GM18511 (cell line): ENCODE measurements at regions not wholly inside any gene's neighbourhood (a gene's known extent, or its start where the extent isn't known, plus 50 kb on each side); places are given as distances from the start of the nearest gene placed in this dataset.
A peak's percentile ranks its signal among the peaks of the same experiment; 100 is the strongest.
"Not testable (repeated sequence)": the region's sequence is repeated elsewhere in the genome, so short reads cannot be mapped to it uniquely, and the experiment has no call there.

Experiments
- ATAC-seq: cut with Tn5 transposase; IDR thresholded peaks from one replicate; pipeline ENCODE4 v1.9.1; 2021; ENCODE audit warnings: mild to moderate bottlenecking, moderate library complexity; ENCODE audit not compliant: unreplicated experiment

DNA sequence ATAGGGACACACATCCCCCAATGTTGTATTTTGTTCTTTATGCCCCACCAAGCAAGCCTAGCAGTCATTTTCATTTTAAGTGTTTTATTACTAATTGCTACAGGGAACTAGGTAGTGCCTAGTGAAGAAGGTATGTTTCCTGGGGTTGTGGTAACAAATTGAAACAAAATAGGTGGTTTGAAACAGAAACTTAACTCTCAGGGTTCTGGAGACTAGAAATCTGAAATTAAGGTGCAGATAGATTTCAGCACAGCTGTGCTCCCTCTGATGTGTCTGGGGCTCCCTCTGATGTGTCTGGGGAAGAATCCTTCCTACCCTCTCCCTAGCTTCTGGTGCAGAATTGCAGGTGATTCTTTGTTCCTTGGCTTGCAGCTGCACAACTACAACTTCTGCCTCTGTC is 390.1 kb downstream of the ZFHX3 start:
- ATAC-seq = peak; percentile 90

DNA sequence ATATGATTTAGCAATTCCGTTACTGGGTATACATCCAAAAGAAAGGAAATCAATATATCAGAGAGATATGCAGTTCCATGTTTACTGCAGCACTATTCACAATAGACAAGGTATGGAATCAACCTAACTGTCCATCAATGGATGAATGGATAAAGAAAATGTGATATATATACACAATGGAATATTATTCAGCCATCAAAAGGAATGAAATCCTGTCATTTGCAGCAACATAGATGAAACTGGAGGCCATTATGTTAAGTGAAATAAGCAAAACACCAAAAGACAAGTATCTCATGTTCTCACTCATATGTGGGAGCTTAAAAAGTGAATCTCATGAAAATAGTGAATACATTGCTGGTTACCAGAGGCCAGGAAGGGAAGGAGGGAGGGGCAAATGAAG is 390.8 kb downstream of the ZFHX3 start:
- ATAC-seq = no peak

DNA sequence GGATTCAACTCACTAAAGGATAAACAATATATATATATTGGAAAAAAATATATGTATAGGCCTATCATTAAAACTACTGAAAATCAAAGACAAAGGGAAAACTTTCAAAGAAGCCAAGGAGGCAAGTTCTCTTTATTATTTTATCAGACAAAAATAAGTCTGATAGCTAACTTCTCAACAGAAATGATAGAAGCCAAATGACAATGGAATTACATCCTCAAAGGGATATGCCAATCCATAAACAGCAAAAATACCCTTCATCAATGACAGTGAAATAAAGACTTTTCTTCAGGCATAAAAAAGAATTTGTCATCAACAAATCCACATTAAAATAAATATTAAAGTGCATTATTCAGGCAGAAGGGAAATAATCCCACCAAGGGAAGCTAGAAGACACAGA is 393.4 kb downstream of the ZFHX3 start:
- no peak for ATAC-seq

DNA sequence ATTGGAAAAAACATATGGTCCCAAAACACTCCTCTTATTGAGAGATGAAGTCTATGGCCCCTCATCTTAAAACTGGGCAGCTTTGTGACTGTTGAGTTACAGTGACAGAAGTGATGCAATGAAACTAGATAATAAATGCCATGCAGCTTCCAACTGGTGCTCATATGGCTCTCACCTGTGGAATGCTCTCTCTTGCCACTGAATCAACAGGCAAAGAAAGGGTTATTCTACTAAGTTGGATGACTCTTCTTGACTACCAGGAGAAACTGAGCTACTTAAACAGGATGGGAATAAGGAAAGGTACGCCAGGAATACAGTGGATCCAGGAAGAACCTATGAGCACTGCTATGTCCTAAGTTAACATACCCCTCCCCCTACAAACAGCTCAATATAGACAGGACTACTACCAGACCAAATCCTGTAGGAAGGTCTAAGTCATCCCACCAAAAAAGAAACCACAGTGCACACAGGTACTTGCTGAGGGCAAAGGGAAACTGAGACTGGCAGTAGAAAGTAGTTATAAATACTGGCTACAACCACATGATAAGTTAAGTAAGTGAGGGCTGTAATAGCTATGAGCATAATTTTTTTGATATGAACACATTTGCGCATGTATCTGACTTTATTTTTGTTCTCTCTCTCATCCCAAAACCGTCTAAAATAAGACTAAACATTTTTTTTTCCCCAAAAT is 398.5 kb downstream of the ZFHX3 start:
- no peak for ATAC-seq

DNA sequence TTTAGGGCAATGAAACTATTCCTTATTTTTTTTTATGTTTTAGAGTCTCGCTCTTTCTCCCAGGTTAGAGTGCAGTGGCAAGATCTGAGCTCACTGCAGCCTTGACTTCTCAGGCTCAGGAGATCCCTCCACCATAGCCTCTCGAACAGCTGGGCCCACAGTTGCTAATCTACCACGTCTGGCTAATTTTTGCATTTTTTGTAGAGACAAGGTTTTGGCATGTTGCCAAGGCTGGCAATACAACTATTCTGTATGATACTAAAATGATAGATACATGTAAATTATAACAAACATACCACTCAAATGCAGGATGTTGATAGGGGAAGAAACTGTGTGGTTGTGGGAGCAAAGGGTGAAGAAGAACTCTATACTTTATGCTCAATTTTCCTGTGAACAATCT is 401.3 kb downstream of the ZFHX3 start:
- no peak for ATAC-seq

DNA sequence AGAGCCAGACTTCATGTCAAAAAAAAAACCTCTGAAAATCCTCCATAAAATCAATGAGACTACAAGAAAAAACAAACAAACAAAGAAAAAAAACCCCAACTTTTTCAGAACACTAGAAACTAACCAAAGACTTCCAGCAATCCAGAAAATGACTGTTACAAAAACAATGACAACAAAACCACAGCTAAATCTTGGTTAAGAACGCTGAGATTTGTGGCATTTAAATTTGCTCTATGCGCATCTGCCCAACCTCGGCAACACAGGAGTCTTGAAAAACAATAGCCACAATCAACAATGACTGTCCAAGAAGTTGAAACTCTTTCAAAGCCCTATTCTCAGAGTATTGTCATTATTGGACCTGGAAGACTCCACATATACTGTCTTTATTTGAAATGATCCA is 402.4 kb downstream of the ZFHX3 start:
- ATAC-seq = no peak

DNA sequence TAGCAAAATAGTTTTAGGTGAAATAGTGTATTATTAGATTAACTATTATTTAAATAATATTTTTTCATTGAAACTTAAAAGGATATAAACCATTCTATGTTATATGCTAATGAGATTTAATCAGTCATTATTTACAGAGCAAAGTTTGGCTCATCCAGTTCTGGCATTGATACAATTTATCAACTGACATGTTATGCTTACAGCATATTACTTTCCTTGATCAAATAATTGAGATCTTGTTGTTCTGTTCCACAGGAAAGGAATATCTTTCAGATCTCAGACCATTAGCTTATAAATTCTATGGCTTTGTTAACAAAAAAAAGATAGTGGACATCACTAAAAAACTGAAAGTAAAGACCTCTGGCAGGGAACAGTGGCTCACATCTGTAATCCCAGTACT is 403.0 kb downstream of the ZFHX3 start:
- ATAC-seq = no peak

DNA sequence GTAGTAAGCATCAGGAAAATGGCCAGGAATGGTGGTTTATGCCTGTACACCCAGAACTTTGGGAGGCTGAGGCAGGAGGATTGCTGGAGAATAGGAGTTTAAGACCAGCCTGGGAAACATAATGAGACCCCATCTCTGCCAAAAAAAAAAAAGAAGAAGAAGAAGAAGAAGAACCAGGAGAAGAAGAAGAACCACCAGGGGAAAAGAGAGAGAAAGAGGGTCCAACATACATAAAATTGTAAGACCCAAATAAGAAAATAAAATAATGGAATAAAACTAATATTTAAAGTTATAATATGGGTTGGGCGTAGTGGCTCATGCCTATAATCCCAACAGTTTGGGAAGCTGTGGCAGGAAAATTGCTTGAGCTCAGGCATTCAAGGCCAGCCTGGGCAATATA is 408.4 kb downstream of the ZFHX3 start:
- ATAC-seq = no peak

DNA sequence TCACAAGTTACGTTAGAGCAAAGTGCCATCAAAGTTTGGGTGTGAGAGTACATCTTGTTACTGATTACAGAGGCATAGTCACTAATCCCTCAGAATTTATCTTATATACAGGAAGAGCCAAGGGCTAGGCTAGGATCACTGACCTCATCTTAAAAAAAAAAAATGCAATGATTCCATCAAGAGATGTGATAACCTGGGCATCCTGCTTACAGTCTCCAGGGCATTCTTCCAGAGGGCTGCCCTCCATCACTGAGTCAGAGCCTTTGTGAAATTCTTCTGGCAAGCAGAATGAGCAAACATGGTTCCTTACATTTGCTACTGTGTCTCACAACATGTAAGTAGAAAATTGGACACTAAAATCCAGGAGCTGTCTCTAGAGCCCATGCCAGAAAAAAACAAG is 410.6 kb downstream of the ZFHX3 start:
- ATAC-seq = no peak

DNA sequence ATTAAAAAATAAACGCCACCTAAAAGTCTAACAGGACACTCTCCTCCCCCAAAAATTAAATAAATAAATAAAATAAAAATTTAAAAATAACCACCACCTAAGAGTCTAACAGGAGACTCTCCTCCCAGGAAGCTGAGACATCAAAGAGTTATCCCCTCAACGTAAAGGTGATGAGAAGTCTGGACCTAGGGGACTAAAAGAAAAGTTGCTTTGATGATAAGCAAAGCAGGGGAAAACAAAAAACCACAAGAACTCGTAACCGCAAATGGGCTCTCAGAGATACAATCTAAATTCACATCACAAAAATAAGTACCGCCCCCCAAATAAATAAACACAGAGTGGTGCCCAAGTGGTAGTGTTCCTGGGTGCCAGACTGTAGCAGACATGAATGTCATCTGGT is 412.2 kb downstream of the ZFHX3 start:
- no peak for ATAC-seq

DNA sequence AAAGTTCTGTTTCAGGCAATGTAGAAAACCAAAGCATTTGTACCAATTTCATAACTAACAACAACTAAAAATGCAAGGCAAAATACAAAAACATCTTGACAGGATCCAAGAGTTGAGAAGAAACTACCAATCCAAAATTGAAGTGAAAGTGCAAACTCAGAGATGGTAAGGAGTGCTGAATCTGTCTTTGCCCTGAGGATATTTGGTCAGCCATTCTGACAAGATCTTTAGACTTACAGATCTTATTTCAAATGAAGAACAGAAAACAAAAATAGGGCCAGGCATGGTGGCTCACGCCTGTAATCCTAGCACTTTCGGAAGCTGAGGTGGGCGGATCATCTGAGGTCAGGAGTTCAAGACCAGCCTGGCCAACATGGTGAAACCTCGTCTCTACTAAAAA is 412.8 kb downstream of the ZFHX3 start:
- no peak for ATAC-seq

DNA sequence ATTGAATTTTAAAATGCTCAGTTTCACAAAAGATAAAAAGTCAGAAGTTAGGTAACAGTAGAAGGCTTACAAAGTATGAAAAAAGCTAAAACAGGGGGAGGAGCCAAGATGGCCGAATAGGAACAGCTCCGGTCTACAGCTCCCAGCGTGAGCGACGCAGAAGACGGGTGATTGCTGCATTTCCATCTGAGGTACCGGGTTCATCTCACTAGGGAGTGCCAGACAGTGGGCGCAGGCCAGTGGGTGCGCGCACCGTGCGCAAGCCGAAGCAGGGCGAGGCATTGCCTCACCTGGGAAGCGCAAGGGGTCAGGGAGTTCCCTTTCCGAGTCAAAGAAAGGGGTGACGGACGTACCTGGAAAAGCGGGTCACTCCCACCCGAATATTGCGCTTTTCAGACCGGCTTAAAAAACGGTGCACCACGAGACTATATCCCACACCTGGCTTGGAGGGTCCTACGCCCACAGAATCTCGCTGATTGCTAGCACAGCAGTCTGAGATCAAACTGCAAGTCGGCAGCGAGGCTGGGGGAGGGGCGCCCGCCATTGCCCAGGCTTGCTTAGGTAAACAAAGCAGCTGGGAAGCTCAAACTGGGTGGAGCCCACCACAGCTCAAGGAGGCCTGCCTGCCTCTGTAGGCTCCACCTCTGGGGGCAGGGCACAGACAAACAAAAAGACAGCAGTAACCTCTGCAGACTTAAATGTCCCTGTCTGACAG is 420.6 kb downstream of the ZFHX3 start:
- not testable (repeated sequence) for ATAC-seq

DNA sequence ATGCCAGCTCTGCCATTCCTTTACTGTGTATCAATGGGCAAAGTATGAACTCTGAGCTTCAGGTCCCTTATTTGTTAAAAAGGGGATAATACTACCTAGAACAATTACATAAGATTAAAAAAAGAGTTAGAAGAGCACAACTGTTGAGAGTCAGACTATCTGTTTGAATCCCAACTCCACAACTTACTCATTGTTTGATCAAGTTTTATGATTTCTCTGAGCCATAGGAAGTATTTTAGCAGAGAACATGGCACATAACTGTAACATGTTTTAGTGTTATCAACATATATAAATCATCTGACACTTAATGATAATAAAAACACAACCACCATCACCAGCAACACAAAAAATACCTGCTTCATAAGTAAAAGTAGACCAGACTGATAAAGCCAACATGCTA is 421.3 kb downstream of the ZFHX3 start:
- ATAC-seq = no peak

DNA sequence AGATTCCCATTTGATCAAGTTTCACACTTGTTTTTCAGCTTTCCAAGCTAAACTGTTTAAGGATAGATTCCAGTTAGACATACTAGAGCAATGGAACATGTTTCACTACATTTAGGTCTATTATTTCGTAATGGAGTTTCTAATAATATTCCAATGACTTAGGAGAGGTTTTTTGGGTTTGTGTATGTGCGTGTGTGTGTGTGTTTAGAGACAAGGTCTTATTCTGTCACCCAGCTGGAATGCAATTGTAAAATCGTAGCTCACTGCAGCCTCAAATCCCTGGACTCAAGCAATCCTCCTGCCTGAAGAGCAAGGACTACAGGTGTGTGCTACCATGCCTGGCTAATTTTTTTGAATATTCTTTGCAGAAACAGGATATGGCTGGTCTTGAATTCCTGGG is 426.3 kb downstream of the ZFHX3 start:
- no peak for ATAC-seq

DNA sequence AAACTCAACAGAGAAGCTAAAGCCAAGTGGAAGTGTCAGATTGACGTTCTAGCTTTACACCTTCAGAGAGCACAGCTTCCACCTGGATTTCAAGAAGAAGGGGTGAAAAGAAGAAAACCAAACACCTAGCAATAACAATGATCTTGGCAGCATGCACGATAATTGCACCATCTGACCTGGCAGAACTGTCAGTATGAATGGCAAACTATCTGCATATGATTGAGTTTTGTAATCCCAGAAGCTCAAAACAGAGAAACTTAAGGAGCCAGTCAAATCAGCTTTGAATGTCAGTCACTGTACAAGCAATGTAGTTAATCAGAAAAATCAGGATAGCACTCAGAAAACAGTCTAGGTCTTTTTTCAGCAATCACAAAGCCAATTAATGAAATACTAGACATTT is 427.1 kb downstream of the ZFHX3 start:
- no peak for ATAC-seq

DNA sequence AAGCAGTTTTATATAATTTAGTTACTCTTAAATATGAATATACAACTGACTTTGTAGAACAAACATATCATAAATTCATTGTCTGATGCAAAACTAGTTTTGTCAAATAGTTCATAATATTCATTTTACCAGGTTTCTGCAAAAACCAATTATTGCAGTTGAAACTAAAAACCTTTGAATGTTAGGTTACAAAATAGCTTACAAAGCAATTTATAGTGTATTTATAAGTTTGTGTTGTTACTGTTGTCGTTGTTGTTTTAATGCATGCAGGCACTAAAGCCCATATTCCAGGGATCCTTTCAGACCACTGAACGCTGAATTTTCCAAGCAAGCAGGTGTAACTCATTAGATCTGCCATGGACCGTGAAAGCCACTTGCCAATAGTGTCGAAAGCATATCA is 427.6 kb downstream of the ZFHX3 start:
- ATAC-seq = no peak

DNA sequence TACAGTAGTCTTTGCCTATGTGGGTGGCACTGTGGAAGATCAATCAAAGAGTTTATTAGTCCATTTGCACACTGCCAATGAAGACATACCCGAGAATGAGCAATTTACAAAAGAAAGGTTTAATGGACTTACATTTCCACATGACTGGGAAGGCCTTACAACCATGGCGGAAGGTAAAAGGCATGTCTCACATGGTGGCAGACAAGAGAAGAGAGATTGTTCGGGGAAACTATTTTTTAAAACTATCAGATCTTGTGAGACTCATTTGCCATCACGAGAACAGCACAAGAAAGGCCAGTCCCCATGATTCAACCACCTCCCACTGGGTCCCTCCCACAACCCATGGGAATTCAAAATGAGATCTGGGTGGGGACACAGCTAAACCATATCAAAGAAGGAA is 432.1 kb downstream of the ZFHX3 start:
- no peak for ATAC-seq

DNA sequence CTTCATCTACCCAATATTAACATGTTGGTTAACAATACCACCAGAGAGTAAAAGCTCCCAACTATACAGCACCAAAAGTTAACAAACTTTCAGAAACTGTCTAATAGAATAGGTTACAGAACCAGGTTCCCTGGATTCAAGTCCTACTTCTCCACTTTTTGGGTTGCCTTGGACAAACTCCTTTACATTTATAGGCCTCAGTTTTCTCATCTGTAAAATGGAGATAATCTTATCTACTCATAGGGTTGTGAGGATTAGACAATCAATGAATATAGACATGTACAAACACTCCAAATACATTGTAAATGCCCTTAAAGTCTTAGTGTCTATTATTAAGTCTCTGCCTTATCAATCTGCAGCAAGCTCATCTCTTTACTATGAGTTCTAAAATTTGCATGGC is 435.2 kb downstream of the ZFHX3 start:
- ATAC-seq = no peak

DNA sequence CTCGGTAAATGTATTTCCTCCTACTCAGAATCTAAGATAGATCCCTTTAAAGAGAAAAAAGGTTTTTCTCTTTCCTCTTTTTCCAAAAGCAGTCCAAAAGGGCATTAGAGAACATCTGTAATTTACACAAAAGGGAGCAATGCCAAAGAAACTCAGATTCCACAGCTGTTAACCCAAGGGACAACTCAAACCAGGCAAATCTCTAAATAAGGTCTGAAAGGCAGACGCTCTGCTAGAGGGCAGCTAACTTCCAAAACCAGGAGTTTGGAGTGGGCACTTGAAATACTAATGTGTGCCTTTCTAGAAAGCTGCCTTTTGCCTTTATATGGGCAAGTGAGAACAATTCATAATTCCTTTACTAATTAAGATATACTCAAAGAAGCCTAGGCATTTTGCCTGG is 435.7 kb downstream of the ZFHX3 start:
- no peak for ATAC-seq

DNA sequence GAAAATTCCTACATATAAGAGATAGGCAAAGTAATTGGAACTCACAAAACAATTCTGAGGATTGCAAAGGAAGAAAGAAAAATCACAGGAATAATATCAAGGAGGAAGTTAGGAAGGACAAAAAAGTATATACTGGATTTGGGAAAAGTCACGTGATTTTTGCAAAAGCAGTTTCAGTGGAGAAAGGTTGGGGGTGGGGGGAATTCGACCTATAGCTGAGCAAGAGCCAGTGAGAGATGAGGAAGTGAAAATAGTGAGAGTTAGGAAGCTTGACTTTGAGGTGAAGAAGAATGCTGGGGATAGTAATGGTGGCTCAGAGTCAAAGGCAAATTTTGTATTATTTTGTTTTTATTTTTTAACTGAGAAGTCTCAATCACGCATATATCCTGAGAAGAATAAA is 438.0 kb upstream of the PMFBP1 start:
- ATAC-seq = no peak

DNA sequence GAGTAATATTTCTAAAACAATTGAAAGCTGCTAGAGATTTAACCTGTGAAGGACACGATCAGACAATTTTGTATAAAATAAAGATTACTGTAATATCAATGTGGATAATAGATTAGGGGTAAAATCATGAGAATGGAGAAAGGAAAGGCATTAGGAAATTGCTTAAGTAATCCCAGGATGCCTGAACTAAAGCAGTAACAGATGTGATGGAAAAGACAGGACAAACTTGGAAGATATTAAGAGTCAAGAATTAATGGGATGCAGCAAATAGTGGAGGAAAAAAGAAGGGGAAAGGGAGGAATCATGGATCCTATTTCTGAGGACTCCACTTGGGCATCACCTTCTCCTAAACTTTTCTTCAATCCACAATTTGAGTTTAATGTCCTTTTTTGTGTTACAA is 437.1 kb upstream of the PMFBP1 start:
- ATAC-seq = no peak

DNA sequence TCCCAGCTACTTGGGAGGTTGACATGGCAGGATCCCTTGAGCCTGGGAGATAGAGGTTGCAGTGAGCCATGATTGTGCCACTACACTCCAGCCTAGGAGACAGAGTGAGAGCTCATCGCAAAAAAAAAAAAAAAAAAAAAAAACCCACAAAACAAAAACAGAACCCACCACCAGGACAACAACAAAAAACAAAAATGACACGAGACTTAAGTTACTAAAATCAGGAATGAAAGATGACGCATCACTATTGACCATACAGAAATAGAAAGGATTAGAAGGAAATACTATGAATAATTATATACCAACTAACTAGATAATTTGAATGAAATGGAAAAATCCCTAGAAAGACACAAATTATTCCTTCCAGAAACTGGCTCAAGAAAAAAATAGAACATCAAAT is 432.4 kb upstream of the PMFBP1 start:
- no peak for ATAC-seq

DNA sequence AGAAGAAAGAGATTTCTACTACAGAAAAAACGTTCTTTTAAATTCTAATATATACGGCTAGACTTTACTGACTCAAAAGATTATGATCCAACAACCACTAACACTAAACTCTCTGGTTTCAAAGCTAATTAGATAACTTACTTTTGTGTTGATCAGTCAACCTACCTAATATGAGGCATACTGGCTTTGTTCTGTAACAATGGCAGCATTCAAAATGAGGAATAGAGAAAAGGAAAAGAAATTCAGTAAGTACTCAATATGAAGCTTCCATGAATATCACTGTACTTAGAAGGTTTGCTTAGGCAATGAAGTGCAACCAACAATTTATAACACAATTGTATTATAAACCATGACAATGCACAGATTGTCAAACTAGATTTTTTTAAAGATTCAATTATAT is 430.5 kb upstream of the PMFBP1 start:
- ATAC-seq = no peak
